A673 (cell line): ENCODE measurements at regions not wholly inside any gene's neighbourhood (a gene's known extent, or its start where the extent isn't known, plus 50 kb on each side); places are given as distances from the start of the nearest gene placed in this dataset.

Experiments
- CTCF ChIP-seq: fragments of 300-800, 200-600 bp; sonication (generic); conservative IDR thresholded peaks from 2 replicates; pipeline ENCODE4 v1.5.1; 2017; ENCODE audit warnings: low read depth, mild to moderate bottlenecking, antibody characterized with exemption, low read length, moderate library complexity, mixed read lengths
- EZH2 ChIP-seq: fragments of 200-600 bp; sonication (generic); IDR thresholded peaks from 2 replicates; pipeline ENCODE4 v1.6.1; 2017; ENCODE audit warnings: borderline replicate concordance, low read depth, mild to moderate bottlenecking, mixed read lengths, antibody characterized with exemption, low read length; ENCODE audit not compliant: poor library complexity, severe bottlenecking

- no peak for TF ChIP-seq CTCF
- TF ChIP-seq EZH2 = no peak
Observed at GRCh38 chr2:239694487-239694886, 293.7 kb upstream of the HDAC4 start.
